T47D (cell line): ENCODE measurements at regions not wholly inside any gene's neighbourhood (a gene's known extent, or its start where the extent isn't known, plus 50 kb on each side); places are given as distances from the start of the nearest gene placed in this dataset.

ENCODE experiments used
- DNase-seq, 2 experiments: peaks; one replicate each; pipeline versions ENCODE4 v3.0.0 to v3.0.0-alpha.2; 2011 to 2012; ENCODE audit warnings: low read depth in 1 of 2, low spot score in 1 of 2
- JUND ChIP-seq: IDR thresholded peaks from 2 replicates; pipeline ENCODE4 v1.6.1; 2012; ENCODE audit warnings: low read depth
- in situ Hi-C: cut with HindIII; loops from 2 replicates; pipeline ENCODE4 v1.10.0; 2016; ENCODE audit warnings: low sequenced_read_pairs, low pct_unique_long_range_greater_than_20kb

- no peak for DNase-seq
- in situ Hi-C loops = no loop called here
- TF ChIP-seq JUND = no peak
Measured at GRCh38 chr6:43914272-43915147, 144.5 kb downstream of the VEGFA start.

DNA sequence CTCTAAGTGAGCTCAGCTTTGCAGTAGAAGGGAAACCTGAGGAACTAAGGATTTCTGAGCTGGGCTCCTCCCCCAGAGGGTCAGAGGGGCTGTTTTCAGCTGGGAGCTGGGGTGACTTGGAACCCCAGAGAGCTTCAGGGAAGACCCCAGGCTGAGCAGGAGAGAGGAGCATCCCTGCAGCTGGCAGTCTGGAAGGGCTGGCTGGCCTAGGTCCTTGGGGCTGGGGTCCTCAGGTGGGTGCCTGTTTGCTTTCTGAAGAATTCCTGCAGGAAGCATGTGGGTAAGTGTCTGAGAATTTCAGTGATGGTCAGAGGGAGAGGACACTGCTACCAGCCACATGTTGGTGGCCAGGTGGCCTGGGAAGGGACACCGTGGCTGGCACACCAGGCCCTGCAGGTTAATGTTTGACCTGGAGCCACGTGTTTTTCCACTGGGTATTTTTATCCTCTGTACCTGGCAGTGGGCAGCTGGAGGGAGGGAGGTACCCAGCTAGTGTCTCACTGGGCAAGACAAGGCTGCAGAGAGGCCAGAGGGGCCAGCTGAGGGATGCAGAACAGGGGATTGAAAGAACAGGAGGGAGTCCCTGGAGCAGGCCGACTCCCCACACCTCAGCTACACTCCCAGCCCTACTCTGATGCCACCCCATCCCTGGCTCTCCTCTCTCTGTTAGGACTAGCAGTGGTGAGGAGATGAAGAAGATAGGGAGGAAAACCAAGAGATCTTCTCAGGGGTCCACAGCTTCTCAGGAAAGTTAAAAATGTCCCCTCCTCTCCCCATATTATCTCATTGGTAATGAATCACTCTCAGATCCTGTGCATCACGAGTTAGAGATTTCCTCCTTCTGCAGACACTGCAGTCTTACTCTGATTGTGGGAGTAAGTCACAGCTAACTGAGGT lies 143.6 kb downstream of the VEGFA start:
- in situ Hi-C loops = no loop called here
- no peak for DNase-seq
- no peak for TF ChIP-seq JUND

DNA sequence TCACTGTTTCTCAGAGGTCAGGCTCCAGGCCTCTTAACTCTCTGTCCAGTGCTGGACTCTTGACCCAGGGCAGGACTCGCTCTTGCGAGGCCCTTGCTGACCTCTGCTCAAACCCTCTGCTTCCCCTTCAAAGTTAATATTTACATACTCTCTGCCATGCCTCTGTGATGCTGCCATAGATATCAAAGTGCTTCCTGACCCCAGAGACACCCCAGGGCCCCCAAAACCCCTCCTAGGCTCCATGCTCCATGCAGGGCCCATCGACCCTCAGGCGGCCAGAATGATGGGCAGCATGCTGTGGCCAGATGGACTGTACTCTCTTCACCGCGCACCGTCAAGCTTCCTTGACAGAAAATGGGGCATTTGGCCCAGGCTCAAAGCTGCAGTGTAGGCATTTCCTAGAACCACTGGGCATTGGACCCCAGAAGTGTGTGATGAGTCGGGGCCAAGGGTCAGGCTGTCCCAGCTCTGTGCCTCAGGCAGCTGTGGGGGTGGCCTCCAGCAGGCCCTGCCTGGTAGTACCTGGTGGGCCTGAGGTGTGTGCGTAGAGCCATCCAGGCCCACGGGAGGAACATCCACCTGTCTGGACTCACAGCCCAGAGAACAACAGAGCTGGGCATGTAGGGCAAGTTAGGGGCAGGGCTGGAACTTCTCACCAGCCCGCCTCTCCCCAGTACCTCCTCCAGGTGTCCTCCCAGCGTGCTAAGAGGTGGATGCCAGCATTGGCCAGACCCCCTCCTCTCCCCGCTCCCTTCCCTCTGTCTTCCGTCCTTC lies 142.8 kb downstream of the VEGFA start:
- TF ChIP-seq JUND = no peak
- peak in 1 of 2 experiments; percentile 18 for DNase-seq
- in situ Hi-C loops = no loop called here

DNA sequence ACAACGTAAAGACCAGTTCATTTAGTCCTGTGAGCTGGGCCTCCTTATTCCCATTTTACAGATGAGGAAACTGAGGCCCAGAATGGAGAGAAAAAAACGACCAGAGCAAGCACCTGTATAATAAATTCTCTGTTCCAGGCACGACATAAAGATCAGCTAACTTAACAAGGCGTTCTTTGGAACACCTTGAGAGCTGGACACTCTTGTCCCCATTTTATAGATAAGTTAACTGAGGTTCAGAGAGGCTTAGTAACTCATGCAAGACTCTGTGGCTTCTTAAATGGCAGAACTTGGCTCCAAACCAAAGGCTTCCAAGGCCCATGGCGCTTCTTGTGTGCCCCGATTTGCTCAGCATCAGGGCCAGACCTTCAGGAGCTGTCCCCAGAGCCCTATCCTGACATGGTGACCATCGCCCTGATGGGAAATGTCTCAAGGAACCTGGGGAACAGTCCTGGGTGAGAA lies 142.1 kb downstream of the VEGFA start:
- in situ Hi-C loops = no loop called here
- TF ChIP-seq JUND = no peak
- DNase-seq = no peak

GRCh38 chr6:43911354-43912115 lies 141.5 kb downstream of the VEGFA start:
- TF ChIP-seq JUND = no peak
- DNase-seq = peak in 1 of 2 experiments; percentile 25
- in situ Hi-C loops = no loop called here

DNA sequence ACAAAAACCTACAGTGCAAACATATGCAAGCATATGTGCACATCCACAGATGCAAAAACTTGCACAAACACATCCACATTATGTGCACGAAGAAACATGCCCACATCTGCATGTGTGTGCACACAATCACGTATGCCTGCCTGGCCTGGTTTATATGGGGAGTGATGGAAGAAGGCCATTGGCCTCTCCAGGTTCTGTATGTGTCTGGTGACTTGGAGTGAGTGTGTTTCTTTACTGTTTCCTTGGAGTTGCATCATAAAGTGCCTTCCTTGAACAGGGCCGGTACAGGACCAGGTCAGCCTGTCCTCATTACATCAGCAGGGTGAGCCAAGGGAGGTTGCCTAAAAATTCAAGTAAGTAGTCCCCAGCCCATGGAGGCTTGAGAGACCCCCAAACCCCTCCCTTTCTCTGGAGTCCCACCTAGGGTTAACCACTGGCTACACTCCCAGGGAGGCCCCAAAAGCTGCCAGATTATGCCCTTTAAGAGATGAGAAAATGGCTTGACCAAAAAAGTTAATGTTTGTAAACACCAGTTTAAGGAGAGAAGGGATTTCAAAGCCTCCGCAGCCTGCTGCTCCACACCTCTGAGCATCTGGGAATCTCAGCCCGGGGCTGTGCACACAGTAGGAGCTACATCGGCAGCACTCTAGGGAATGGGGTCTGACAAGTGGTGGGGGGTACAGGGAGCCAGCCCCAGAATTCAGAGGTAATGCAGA lies 140.8 kb downstream of the VEGFA start:
- in situ Hi-C loops = no loop called here
- peak in 1 of 2 experiments; percentile 79 for DNase-seq
- TF ChIP-seq JUND = no peak

GRCh38 chr6:43910149-43910637 lies 140.2 kb downstream of the VEGFA start:
- in situ Hi-C loops = no loop called here
- DNase-seq = no peak
- no peak for TF ChIP-seq JUND

- no peak for DNase-seq
- in situ Hi-C loops = no loop called here
- TF ChIP-seq JUND = no peak
Measured at GRCh38 chr6:43909474-43910148, 139.6 kb downstream of the VEGFA start.

GRCh38 chr6:43907789-43908472 lies 137.9 kb downstream of the VEGFA start:
- in situ Hi-C loops = no loop called here
- TF ChIP-seq JUND = no peak
- DNase-seq = no peak

DNA sequence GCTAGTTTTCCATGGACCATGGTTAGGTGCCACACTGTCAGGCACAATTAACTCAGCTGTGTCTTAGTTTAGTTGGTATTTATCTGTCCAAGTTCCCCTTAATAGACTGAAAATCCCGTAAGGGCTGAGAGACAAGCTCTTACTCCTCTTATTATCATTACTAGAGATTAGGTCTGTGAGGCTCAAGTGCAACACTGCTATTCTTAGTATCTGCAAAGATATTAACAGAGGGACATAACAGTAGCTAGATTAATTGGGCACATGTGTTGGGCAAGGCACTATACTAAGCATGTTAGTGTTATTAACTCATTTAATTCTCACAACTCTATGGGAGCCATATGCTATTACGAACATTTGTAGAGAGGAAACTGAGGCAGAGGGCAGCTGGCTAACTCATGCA lies 137.3 kb downstream of the VEGFA start:
- TF ChIP-seq JUND = no peak
- no peak for DNase-seq
- in situ Hi-C loops = no loop called here
